ENCODE measurements at regions not wholly inside any gene's neighbourhood (a gene's known extent, or its start where the extent isn't known, plus 50 kb on each side); places are given as distances from the start of the nearest gene placed in this dataset.

- Mint-ChIP-seq H3K27ac (no peak overlapping the region), H3K4me1 (ENCODE audit: low read depth) (no peaks in the 10 kb centered on the region), H3K9me3 (ENCODE audit: low read depth) (no peaks in the 10 kb centered on the region), H3K4me3 (ENCODE audit: low read depth) (no peak overlapping the region), H3K27me3 (no peaks in the 10 kb centered on the region), H3K36me3 (ENCODE audit: insufficient read depth) (no peaks in the 10 kb centered on the region)
- TF ChIP-seq CTCF (IDR thresholded peaks at IDR 0.05; ENCODE audit: unreplicated experiment) = no peak
- no peak for DNase-seq (ENCODE audit: low spot score, unreplicated experiment)
Observed at GRCh38 chr11:98177925-98178324, 842.8 kb upstream of the CNTN5 start.

GRCh38 chr11:98180511-98180910 is 840.2 kb upstream of the CNTN5 start:
- TF ChIP-seq CTCF (IDR thresholded peaks at IDR 0.05; ENCODE audit: unreplicated experiment) = no peak
- no peak overlapping the region for H3K4me3 Mint-ChIP-seq (ENCODE audit: low read depth)
- H3K4me1 Mint-ChIP-seq (ENCODE audit: low read depth) = no peaks in the 10 kb centered on the region
- peaks cover 4% of the 10 kb centered on the region for H3K9me3 Mint-ChIP-seq (ENCODE audit: low read depth)
- no peak for DNase-seq (ENCODE audit: low spot score, unreplicated experiment)
- H3K36me3 Mint-ChIP-seq (ENCODE audit: insufficient read depth) = no peaks in the 10 kb centered on the region
- H3K27ac Mint-ChIP-seq = no peak overlapping the region
- H3K27me3 Mint-ChIP-seq = no peaks in the 10 kb centered on the region

- Mint-ChIP-seq H3K9me3 (ENCODE audit: low read depth) (peaks cover 4% of the 10 kb centered on the region), H3K36me3 (ENCODE audit: insufficient read depth) (no peaks in the 10 kb centered on the region), H3K27ac (no peak overlapping the region)
Observed at GRCh38 chr11:98180921-98181320, 839.8 kb upstream of the CNTN5 start.

GRCh38 chr11:98183034-98183433 is 837.7 kb upstream of the CNTN5 start:
- DNase-seq (ENCODE audit: low spot score, unreplicated experiment) = no peak
- H3K27ac Mint-ChIP-seq = no peak overlapping the region
- H3K27me3 Mint-ChIP-seq = no peaks in the 10 kb centered on the region
- no peaks in the 10 kb centered on the region for H3K4me1 Mint-ChIP-seq (ENCODE audit: low read depth)
- H3K9me3 Mint-ChIP-seq (ENCODE audit: low read depth) = peaks cover 10% of the 10 kb centered on the region
- TF ChIP-seq CTCF (IDR thresholded peaks at IDR 0.05; ENCODE audit: unreplicated experiment) = no peak
- H3K4me3 Mint-ChIP-seq (ENCODE audit: low read depth) = no peak overlapping the region
- peaks cover 1% of the 10 kb centered on the region for H3K36me3 Mint-ChIP-seq (ENCODE audit: insufficient read depth)

More at GRCh38 chr11:98180921-98181320, 839.8 kb upstream of the CNTN5 start:
- Mint-ChIP-seq H3K4me3 (ENCODE audit: low read depth) (no peak overlapping the region), H3K27me3 (no peaks in the 10 kb centered on the region), H3K4me1 (ENCODE audit: low read depth) (no peaks in the 10 kb centered on the region)
- DNase-seq (ENCODE audit: low spot score, unreplicated experiment) = no peak
- TF ChIP-seq CTCF (IDR thresholded peaks at IDR 0.05; ENCODE audit: unreplicated experiment) = no peak

GRCh38 chr11:98185245-98185644 is 835.5 kb upstream of the CNTN5 start:
- H3K36me3 Mint-ChIP-seq (ENCODE audit: insufficient read depth) = peaks cover 1% of the 10 kb centered on the region
- DNase-seq (ENCODE audit: low spot score, unreplicated experiment) = no peak
- H3K27me3 Mint-ChIP-seq = no peaks in the 10 kb centered on the region
- TF ChIP-seq CTCF (IDR thresholded peaks at IDR 0.05; ENCODE audit: unreplicated experiment) = no peak
- H3K4me1 Mint-ChIP-seq (ENCODE audit: low read depth) = no peaks in the 10 kb centered on the region
- peaks cover 10% of the 10 kb centered on the region for H3K9me3 Mint-ChIP-seq (ENCODE audit: low read depth)
- no peak overlapping the region for H3K27ac Mint-ChIP-seq
- H3K4me3 Mint-ChIP-seq (ENCODE audit: low read depth) = no peak overlapping the region

Data from progenitor cell of endocrine pancreas (in vitro differentiated cells).